K562 (cell line): ENCODE measurements at regions not wholly inside any gene's neighbourhood (a gene's known extent, or its start where the extent isn't known, plus 50 kb on each side); places are given as distances from the start of the nearest gene placed in this dataset.

Experiments
- ATAC-seq: fragments of 200-7000 bp; cut with Tn5 transposase; 3 replicates; pipeline ENCODE4 v1.9.1; 2020; ENCODE audit warnings: moderate library complexity
- BruUV-seq: library from RNA; stranded (reverse); fragments of 400-500 nt; replicated peaks from 2 replicates; lab custom pipeline; 2021; lab: Mats Ljungman, UMichigan
- CTCF ChIA-PET: fragments of 300-600 bp; formaldehyde crosslinking; extraction: SDS; loops from one replicate; lab custom pipeline; 2021; ENCODE audit warnings: low intra/inter-chr PET ratio; lab: Yijun Ruan, JAX
- POLR2A ChIA-PET: fragments of 300-600, 350-650 bp; sonication (Branson Sonifier 250); formaldehyde crosslinking; extraction: SDS; loops from one replicate; lab custom pipeline; 2021; ENCODE audit warnings: antibody characterized with exemption, inconsistent platforms; lab: Yijun Ruan, JAX
- DNase-seq, 4 experiments: peaks; one replicate each; pipeline versions ENCODE4 v3.0.0 to v3.0.0-alpha.2; 2011 to 2018; ENCODE audit warnings: low spot score in 3 of 4, mixed read lengths in 3 of 4; ENCODE audit errors: extremely low read depth in 1 of 4
- FAIRE-seq: peaks from 2 replicates; lab custom pipeline; 2011; peaks lifted over from hg19 to GRCh38; lab: Jason Lieb, UNC
- H2AFZ ChIP-seq: 2 replicates; pipeline ENCODE4 v1.6.0; 2011; ENCODE audit warnings: low read depth, low read length, control low read depth, inconsistent platforms
- H3K27ac ChIP-seq: fragments of 200-600 bp; 3 replicates; pipeline ENCODE4 v1.8.0; 2011; ENCODE audit warnings: low read depth, mild to moderate bottlenecking, control low read depth, inconsistent platforms, low read length, moderate library complexity, mixed read lengths; ENCODE audit errors: extremely low read depth
- H3K27me3 ChIP-seq, 2 experiments: fragments of 300-600 bp in 1 of 2; 2 replicates in 1 of 2; 3 replicates in 1 of 2; pipeline versions ENCODE4 v1.6.0 to v1.8.0; 2011; ENCODE audit warnings: inconsistent platforms in 2 of 2, low read length in 2 of 2, mild to moderate bottlenecking in 1 of 2, mixed read lengths in 1 of 2, moderate library complexity in 1 of 2; ENCODE audit not compliant: control insufficient read depth in 2 of 2, insufficient read depth in 2 of 2
- H3K36me3 ChIP-seq: fragments of 300-600 bp; 3 replicates; pipeline ENCODE4 v1.8.0; 2011; ENCODE audit warnings: mild to moderate bottlenecking, low read length, inconsistent platforms; ENCODE audit not compliant: control insufficient read depth, insufficient read depth
- H3K4me1 ChIP-seq, 2 experiments: fragments of 200-600 bp in 1 of 2; replicated peaks in 1 of 2; 2 replicates in 1 of 2; 3 replicates in 1 of 2; pipeline versions ENCODE4 v1.5.1 to v1.8.0; 2011; ENCODE audit warnings: inconsistent platforms in 2 of 2, low read length in 2 of 2, mild to moderate bottlenecking in 1 of 2, mixed read lengths in 1 of 2, moderate library complexity in 1 of 2; ENCODE audit not compliant: control insufficient read depth in 2 of 2, insufficient read depth in 2 of 2
- H3K4me2 ChIP-seq: 2 replicates; pipeline ENCODE4 v1.6.1; 2011; ENCODE audit warnings: low read length, control low read depth, inconsistent platforms, mixed read lengths; ENCODE audit not compliant: insufficient read depth
- H3K4me3 ChIP-seq: fragments of 200-600 bp; sonication (generic), shearing (Covaris generic); 2 replicates; pipeline ENCODE4 v1.5.1; 2016; ENCODE audit warnings: control low read depth, inconsistent platforms
- H3K79me2 ChIP-seq: fragments of 200-600 bp; 3 replicates; pipeline ENCODE4 v1.8.0; 2011; ENCODE audit warnings: low read length, inconsistent platforms; ENCODE audit not compliant: control insufficient read depth, insufficient read depth
- H3K9ac ChIP-seq, 2 experiments: 2 replicates each; pipeline versions ENCODE4 v1.6.0 to v1.6.1; 2011; ENCODE audit warnings: low read depth in 2 of 2, low read length in 2 of 2, control low read depth in 1 of 2, inconsistent platforms in 1 of 2, mild to moderate bottlenecking in 1 of 2, mixed read lengths in 1 of 2; ENCODE audit not compliant: insufficient read depth in 1 of 2
- H3K9me1 ChIP-seq: one replicate; pipeline ENCODE4 v1.6.0; 2011; ENCODE audit warnings: inconsistent platforms, mild to moderate bottlenecking, low read length, moderate library complexity; ENCODE audit not compliant: control insufficient read depth, insufficient read depth
- H3K9me3 ChIP-seq: replicated peaks from 2 replicates; pipeline ENCODE4 v1.5.1; 2011; ENCODE audit warnings: low read depth, low read length, inconsistent platforms; ENCODE audit not compliant: control insufficient read depth, insufficient read depth
- H4K20me1 ChIP-seq: replicated peaks from 2 replicates; pipeline ENCODE4 v1.6.1; 2011; ENCODE audit warnings: low read length, inconsistent platforms, mixed read lengths; ENCODE audit not compliant: control insufficient read depth, insufficient read depth
- CHCHD3 ChIP-seq: fragments of 250-450 bp; sonication (Bioruptor Pico); IDR thresholded peaks from 2 replicates; pipeline ENCODE4 v2.1.2; 2022; ENCODE audit warnings: mild to moderate bottlenecking
- KLF1 ChIP-seq: fragments of 450-650 bp; IDR thresholded peaks from 2 replicates; pipeline ENCODE4 v1.6.1; 2016; ENCODE audit warnings: missing genetic modification characterization, missing compliant biosample characterization
- NONO ChIP-seq, 2 experiments: fragments of 200-400 bp in 1 of 2; fragments of 450-650 bp in 1 of 2; formaldehyde crosslinking in 1 of 2; IDR thresholded peaks; 2 replicates each; pipeline ENCODE4 v1.6.1; 2017; ENCODE audit warnings: low read depth in 2 of 2, mild to moderate bottlenecking in 2 of 2, moderate library complexity in 2 of 2, low read length in 1 of 2
- WGBS: fragments of 100-300 bp; shearing (Covaris generic); methylation state at CpG from one replicate; pipeline ENCODE4 v1.1.6; 2016; ENCODE audit warnings: low coverage, mixed read lengths; ENCODE audit not compliant: insufficient coverage; ENCODE audit errors: missing lambda C conversion rate; 5-methylcytosine and 5-hydroxymethylcytosine counted together
- in situ Hi-C: fragments of 300-500 bp; cut with MboI; formaldehyde crosslinking; loops from 4 replicates; pipeline ENCODE4 v1.15.0; 2018; ENCODE audit warnings: inconsistent platforms, mixed read lengths
- intact Hi-C: fragments of 100-400 bp; cut with micrococcal nuclease; formaldehyde crosslinking; loops from 2 replicates; pipeline ENCODE4 v1.14.2; 2022
- TF ChIP-seq, protein P1 (sequence below): sonication (generic); formaldehyde crosslinking; IDR thresholded peaks from 2 replicates; pipeline ENCODE4 v1.8.1; 2022; ENCODE audit warnings: missing genetic modification reagents

DNA sequence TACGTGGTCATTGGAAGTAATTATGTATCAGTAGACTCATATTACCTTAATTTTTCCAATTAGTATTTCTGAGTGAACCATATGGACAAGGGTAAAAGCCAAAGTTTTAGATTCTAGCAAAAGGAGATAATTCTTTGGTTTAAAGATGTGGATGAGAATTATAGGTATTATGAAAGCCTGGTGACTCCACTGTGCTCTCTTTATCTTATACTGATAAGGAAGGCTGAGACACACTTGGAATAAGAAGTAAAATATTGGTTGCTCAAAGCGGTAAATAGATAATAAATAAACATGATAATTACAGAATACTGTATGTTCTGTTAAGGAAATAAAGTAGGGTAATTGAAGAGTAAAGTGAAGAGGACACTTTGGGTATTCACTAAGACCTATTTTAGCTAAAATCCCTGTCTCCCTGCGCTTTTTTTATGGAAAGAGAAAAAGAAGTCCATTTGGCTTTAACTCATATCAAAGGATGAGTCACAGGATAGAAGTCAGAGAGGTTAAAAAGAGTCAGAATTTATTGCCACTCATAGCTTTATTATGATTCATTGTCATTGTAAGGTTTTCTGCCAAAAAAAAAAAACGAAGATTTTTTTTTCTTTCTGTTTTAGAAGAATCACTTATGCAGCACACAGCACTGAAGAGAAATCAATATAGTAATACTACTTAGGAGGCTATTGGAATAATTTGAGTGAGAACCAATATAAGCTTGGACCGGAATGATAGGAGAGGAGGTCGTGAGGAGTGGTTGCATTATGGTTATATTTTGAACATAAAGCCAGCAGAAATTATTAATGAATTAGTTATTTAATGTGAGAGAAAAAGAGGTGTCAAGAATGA lies 2463.1 kb downstream of the ARAP2 start (continued):
- TF ChIP-seq, protein P1, sequence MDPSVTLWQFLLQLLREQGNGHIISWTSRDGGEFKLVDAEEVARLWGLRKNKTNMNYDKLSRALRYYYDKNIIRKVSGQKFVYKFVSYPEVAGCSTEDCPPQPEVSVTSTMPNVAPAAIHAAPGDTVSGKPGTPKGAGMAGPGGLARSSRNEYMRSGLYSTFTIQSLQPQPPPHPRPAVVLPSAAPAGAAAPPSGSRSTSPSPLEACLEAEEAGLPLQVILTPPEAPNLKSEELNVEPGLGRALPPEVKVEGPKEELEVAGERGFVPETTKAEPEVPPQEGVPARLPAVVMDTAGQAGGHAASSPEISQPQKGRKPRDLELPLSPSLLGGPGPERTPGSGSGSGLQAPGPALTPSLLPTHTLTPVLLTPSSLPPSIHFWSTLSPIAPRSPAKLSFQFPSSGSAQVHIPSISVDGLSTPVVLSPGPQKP (CRISPR knock-in tag) = no peak
- TF ChIP-seq CHCHD3 (CRISPR knock-in tag) (no peak), NONO (IDR thresholded peaks at IDR 0.05; ENCODE audit: low read depth in 2 of 2, low read length in 1 of 2) (no peak)

DNA sequence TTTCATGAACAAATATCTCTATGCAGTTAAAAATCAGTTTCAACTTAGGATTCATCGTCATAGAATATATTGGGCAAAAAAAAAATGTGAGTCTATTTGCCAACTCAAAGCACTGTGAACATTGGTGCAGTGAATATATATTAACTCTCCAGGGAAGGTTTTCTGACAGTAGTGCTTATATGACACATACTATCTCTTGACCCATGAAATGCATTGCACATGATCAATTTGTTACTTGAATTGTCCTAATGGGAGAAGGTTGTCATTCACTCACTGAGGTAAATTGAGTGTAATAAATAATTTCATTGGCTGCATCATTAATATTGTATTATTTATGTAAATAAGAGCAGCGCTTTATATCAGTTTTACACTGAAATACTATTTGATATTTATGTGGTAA lies 2458.5 kb downstream of the ARAP2 start:
- Histone ChIP-seq H3K9me1 (no peaks in the 10 kb centered on the region), H2AFZ (no peak overlapping the region), H3K4me3 (no peak overlapping the region), H3K79me2 (no peaks in the 10 kb centered on the region), H3K9me3 (no peaks in the 10 kb centered on the region), H3K27ac (no peak overlapping the region), H3K4me2 (no peak overlapping the region), H4K20me1 (no peaks in the 10 kb centered on the region), H3K27me3 (no peaks in the 10 kb centered on the region), H3K36me3 (no peaks in the 10 kb centered on the region), H3K9ac (no peak overlapping the region), H3K4me1 (no peaks in the 10 kb centered on the region)
- ChIA-PET POLR2A (no interaction called here), CTCF (no interaction called here)
- no peak for DNase-seq
- in situ Hi-C loops (no loop called here), intact Hi-C loops (no loop called here)
- TF ChIP-seq KLF1 (tag) = no peak
- no TSS peak for BruUV-seq
- FAIRE-seq = no peak
- 0% methylated on average over 2 of the region's 2 CpGs for WGBS
- no peak for ATAC-seq
